ENCODE measurements at regions not wholly inside any gene's neighbourhood (a gene's known extent, or its start where the extent isn't known, plus 50 kb on each side); places are given as distances from the start of the nearest gene placed in this dataset.
"Not testable (repeated sequence)": the region's sequence is repeated elsewhere in the genome, so short reads cannot be mapped to it uniquely, and the experiment has no call there.

DNA sequence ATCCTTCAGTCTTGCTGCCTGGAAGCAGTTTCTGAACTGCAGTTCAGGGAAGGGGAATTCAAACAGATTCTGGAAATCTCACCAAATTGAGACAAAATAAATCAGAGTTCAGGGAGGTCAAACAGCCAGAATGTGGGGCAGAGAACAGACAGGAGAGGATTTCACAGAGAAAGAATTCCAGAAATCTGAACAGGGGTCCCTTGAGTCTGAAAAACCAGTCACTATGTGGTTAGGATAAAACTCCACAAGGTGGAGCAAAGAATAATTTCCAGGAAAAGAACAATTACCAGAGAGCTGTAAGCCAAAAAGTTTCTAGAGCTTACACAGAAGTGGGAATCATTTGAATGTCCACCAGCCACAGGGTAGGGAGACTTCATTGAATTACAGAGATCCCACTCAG, 84.7 kb downstream of the URB2 start:
- no peak for DNase-seq

DNA sequence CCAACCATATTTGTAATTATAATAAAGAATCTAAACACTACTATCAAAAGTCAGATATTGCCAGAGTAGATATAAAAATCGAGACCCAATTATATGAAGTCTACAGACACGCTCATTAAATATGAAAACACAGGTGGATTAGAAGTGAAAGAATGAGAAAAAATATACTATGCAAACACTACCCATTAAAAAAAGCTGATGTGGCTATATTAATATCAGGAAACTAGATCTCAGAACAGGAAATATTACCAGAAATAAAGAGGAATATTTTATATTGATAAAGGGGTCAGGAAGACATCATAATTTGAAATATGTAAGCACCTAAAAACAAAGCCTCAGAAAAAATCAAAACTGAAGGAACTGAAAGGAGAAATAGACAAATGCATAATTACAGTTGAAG, 88.3 kb downstream of the URB2 start:
- no peak for DNase-seq

- peak; percentile 67 for DNase-seq
These were observed 89.0 kb downstream of the URB2 start for GRCh38 chr1:229714964-229715603.

DNA sequence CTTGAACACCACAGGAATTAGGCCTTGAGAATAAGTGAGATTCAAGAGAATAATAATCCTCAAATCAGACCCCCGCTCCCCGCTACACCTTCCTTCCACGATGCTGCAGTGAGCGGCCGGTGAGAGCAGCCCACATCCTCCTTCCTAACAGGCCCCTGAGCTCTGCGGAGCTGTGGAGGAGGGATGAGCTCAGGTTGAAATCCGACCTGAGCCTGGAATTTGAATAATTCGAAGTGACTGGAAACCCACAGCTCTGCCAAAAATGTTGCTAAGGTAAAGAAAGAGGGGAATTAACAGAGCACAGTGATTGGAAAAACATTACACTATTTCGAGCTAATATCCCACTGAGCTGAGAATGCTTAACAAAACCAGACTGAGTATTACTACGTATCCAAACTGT, 90.0 kb downstream of the URB2 start:
- no peak for DNase-seq

- DNase-seq, result no peak
These were observed 90.7 kb downstream of the URB2 start for GRCh38 chr1:229716704-229717103.

GRCh38 chr1:229717786-229718576, 91.9 kb downstream of the URB2 start:
- no peak for DNase-seq

DNA sequence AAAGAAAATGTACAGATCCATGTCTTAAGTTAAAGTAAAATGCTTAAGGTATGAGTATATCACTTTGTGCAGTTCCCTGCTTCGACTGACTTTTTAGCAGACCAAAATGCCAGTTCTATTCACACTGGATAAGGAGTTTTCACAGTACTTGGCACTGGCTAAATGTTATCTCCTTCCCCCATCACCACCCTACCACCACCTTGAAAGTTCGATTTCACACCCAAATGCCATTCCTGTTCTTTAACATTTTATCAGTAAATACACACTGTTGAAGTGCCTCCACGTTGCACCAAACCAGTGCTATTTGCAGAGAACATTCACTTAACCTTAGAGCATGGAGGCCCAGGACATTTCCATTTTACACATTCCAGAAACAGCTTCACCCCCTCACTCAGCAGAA, 100.0 kb downstream of the URB2 start:
- no peak for DNase-seq

DNA sequence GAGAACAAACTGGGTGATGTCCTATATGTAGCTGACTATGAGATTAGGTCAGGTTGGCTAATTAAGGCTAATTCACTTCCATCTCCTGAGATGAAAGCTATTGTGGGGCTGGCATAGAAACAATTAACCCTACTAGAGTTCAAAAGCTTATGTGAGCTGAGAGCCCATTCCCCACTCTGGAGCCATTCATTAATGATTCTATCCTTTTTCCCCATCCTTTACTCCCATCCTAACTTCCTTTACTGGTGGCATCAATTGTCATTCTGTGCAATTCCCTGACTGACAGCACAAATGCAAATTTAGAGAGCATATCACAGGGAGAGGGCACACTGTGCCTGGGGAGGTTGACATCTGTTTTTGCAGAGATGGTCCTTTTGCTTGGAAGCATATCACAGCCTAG, 103.9 kb downstream of the URB2 start:
- DNase-seq, result no peak

- DNase-seq, result no peak
These were observed 104.5 kb downstream of the URB2 start for GRCh38 chr1:229730573-229730972.

GRCh38 chr1:229732061-229732460, 106.0 kb downstream of the URB2 start:
- no peak for DNase-seq

GRCh38 chr1:229736376-229736775, 110.3 kb downstream of the URB2 start:
- DNase-seq, result no peak

DNA sequence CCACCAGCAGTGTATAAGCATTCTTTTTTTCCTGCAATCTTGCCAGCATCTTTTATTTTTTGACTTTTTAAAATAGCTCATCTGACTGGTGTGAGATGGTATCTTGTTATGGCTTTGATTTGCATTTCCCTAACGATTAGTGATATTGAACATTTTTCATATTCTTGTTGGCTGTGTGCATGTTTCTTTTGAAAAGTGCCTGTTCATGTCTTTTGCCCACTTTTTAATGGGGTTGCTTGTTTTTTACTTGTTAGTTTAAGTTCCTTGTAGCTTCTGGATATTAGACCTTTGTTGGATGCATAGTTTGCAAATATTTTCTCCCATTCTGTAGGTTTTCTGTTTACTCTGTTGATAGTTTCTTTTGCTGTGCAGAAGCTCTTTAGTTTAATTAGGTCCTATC, 116.6 kb downstream of the URB2 start:
- not testable (repeated sequence) for DNase-seq

GRCh38 chr1:229749992-229750391, 123.9 kb downstream of the URB2 start:
- DNase-seq, result no peak

DNA sequence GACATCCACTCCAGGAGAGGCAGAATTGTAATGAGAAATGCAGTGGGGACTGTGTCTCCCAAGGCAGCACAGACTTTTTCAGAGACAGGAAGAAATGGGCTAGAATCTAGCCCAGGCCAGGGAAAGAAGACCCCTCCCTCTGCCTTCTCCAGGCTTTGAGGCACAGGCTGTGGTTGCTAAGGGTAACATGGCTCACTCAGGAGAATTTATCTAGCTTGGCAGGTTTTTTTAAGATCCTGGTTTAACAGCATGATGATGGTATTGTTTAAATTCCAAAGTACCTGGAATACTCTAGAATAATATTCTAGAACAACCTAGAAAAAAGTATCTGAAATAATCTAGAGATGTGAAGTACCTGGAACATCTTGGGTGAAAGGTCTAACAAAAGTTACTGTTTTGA, 125.6 kb downstream of the URB2 start:
- no peak for DNase-seq

GRCh38 chr1:229752679-229753078, 126.6 kb downstream of the URB2 start:
- DNase-seq, result no peak

- DNase-seq, result no peak
These were observed 127.9 kb downstream of the URB2 start for GRCh38 chr1:229753764-229754551.

GRCh38 chr1:229756666-229757065, 130.6 kb downstream of the URB2 start:
- no peak for DNase-seq

DNA sequence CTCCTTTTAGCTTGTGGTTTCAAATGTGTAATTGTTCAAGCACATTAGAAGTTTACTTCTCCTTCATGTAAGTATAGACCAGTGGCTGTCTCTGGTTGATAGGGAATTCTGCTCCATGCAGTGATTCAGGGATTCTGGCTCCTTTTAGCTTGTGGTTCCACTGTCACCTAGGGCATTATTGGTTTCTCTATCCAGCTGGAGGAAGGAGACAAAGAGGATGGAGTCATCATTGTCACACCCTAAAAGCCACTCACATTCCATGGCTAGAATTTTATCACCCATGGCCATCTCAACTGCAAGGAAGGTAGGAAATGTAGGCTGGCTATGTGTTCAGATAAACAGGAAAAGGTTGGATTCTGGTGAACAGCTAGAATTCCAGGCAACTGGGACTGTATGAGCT, 131.2 kb downstream of the URB2 start:
- DNase-seq, result no peak

GRCh38 chr1:229758101-229759036, 132.3 kb downstream of the URB2 start:
- DNase-seq, result no peak

DNA sequence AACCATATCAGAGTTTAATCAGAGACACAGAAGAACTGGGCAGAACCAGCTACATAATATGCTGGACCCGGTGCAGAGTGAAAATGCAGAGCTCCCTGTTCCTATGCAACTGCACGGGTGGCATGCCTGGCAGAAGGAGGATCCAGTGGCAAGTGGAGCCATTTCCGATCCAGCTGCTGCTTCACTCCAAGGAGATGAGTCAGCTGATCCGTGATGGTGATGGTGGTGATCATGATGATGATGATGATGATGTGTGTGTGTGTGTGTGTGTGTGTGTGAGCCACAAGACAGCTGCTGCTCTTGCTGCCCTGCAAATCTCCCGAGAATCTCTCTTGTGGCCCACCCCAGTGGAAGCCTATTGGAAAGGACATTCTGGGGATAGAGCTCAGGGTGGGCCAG, 133.0 kb downstream of the URB2 start:
- no peak for DNase-seq

DNA sequence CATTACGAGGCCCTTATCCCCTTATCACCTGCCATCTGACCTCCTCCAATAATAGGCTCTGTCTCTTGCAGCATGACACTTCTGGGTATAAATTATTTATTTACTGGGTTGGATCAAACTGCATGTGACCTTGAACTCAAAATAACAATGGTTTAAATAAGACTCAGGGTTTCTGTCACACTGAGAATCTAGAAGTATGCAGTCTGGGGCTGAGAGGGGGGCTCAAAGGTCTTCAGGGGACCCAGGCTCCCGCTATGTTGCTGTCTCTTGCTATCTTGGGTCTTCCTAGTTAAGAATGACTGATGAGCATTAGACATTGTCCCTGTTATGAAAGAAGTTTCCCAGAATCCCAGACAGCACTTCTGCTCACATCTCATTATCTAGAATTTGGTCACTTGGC, 133.5 kb downstream of the URB2 start:
- no peak for DNase-seq

GRCh38 chr1:229760478-229760996, 134.5 kb downstream of the URB2 start:
- no peak for DNase-seq

DNA sequence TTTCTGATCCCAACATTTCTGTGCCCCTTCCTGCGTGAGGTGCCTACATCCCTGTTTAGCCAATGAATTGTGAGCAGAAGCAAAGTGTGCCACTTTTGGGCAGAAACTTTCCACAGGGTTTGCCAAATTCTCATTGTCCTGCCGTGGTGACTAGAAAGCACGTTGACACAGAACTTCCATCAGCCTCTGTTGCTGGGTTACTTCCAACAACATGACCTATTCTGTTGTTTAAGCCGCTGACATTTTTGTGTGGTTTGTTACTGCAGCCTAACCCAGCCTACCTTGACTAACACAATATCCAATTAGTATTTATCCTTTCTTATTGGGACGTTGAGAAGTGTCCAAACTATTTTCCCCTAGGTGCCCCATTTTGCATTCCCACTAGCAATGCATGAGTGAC, 136.8 kb downstream of the URB2 start:
- no peak for DNase-seq

Measured in activated CD8-positive, alpha-beta memory T cell treated with anti-CD3 and anti-CD28 coated beads for 24 hours (primary cell).